ENCODE measurements at regions not wholly inside any gene's neighbourhood (a gene's known extent, or its start where the extent isn't known, plus 50 kb on each side); places are given as distances from the start of the nearest gene placed in this dataset.

DNA sequence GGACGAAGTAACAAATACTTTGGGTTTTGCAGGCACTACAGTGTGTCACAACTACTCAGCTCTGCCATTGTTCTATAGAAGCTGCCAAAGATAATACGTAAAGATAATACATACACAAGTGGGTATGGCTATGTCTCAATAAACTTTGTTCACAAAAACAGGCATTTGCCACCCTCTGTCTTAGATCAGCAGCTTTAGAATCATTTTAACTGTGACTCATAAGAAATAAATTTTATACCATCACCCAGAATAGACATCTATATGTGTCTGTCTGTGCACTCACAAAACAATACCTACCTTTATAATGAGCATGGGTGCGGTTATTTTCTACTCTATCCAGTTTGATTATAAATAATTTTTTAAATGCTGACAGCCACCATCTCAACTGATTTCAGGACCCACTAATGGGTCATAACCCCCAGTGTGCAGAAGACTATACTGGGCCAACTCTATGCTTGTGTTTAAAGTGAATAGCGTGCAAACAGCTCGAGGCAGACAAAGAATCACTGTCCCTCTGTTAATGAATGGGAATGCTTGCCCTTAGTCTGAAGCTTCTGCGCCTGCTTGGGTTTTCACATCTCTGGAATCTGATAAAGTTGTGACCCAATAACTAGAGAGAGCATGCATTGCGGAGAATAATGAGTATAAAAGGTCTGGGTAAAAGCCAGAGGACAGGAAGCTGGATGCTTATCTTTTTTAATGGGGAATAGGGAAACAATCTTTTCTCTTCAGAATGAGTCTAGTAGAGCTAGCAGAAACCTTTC is 216.2 kb downstream of the PLPP3 start:
- TF ChIP-seq POLR2A (IDR thresholded peaks at IDR 0.05; ENCODE audit: low read depth, low read length) (no peak), POLR2AphosphoS5 (IDR thresholded peaks at IDR 0.05; ENCODE audit: low read depth, low read length) (no peak), TAF1 (IDR thresholded peaks at IDR 0.05; ENCODE audit: borderline replicate concordance, low read depth, low read length) (no peak)
- FAIRE-seq, result no peak
- no peak for DNase-seq (ENCODE audit: insufficient read length)

DNA sequence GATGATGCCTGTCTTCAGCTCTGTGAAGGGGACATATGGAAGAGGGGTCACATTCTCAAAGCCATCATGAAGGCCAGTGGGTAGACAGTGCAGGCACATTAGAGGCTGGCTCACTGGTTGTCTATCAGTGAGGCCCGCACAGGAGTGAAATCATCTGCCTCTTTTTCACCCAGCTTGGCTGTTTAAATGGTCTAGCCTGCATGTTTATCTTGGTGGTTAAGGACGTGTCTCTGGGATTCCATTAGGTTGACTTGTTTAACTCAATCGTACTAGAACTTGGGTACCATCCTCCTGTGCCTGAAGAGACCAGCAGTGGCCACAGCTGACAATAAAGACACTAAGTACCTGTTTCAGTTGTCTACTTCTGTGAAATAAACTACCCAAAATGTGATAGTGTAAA is 219.3 kb downstream of the PLPP3 start:
- FAIRE-seq, result no peak
- DNase-seq (ENCODE audit: insufficient read length), result no peak
- TF ChIP-seq TAF1 (IDR thresholded peaks at IDR 0.05; ENCODE audit: borderline replicate concordance, low read depth, low read length), result no peak
- no peak for TF ChIP-seq POLR2AphosphoS5 (IDR thresholded peaks at IDR 0.05; ENCODE audit: low read depth, low read length)
- no peak for TF ChIP-seq POLR2A (IDR thresholded peaks at IDR 0.05; ENCODE audit: low read depth, low read length)

DNA sequence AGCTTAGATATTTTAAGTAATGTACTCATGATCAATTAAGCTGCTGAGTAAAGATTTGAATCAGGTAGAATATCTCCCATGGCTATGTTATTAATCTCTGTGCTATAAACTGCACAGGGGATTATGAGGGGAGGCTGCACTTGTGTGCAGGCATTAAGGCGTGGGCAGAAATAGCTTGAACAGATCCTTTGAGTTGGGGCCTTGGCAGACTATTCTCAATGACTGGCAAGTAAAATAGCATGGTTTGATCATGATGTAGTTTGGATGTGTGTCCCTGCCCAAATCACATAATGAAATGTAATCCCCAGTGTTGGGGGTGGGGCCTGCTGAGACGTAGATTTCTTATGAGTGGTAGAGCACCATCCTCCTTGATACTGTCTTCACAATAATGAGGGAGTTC is 220.3 kb downstream of the PLPP3 start:
- no peak for FAIRE-seq
- no peak for TF ChIP-seq POLR2A (IDR thresholded peaks at IDR 0.05; ENCODE audit: low read depth, low read length)
- TF ChIP-seq TAF1 (IDR thresholded peaks at IDR 0.05; ENCODE audit: borderline replicate concordance, low read depth, low read length), result no peak
- no peak for TF ChIP-seq POLR2AphosphoS5 (IDR thresholded peaks at IDR 0.05; ENCODE audit: low read depth, low read length)
- DNase-seq (ENCODE audit: insufficient read length), result no peak

DNA sequence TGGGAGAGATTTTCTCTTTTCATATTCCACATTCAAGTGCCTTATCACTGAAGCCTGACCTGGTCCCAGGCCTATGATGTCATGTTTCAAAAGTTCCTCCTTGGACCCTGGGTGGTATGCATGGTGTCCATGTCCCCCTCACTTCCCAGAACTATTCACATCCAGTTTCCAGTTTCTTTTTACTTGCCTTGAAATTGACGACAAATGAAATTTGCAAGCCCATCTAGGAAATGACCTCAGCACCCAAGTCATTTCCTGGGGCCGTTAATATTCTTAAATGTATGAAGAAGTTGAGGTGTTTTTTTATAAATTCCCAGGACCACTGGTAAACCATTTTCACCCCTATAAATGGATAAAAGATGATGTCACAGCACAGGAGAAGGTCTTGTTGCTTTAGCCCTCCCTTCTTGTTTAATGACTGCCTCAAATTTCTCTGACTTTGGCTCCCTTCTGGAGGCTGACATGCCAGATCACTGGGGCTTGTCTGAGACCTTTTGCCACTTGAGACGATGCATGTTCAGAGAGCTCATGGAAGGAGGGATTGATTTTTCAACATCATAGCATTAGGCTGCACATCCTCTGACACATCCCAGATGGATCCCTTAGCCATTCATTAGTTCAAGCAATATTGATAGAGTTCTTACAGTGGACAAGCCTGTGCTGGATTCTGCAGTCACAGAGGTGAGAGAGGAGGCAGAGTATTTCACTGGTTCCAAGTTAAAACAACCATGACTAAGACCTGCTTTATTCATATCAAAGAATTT is 221.3 kb downstream of the PLPP3 start:
- TF ChIP-seq POLR2AphosphoS5 (IDR thresholded peaks at IDR 0.05; ENCODE audit: low read depth, low read length) (no peak), TAF1 (IDR thresholded peaks at IDR 0.05; ENCODE audit: borderline replicate concordance, low read depth, low read length) (no peak), POLR2A (IDR thresholded peaks at IDR 0.05; ENCODE audit: low read depth, low read length) (no peak)
- DNase-seq (ENCODE audit: insufficient read length), result no peak
- no peak for FAIRE-seq

DNA sequence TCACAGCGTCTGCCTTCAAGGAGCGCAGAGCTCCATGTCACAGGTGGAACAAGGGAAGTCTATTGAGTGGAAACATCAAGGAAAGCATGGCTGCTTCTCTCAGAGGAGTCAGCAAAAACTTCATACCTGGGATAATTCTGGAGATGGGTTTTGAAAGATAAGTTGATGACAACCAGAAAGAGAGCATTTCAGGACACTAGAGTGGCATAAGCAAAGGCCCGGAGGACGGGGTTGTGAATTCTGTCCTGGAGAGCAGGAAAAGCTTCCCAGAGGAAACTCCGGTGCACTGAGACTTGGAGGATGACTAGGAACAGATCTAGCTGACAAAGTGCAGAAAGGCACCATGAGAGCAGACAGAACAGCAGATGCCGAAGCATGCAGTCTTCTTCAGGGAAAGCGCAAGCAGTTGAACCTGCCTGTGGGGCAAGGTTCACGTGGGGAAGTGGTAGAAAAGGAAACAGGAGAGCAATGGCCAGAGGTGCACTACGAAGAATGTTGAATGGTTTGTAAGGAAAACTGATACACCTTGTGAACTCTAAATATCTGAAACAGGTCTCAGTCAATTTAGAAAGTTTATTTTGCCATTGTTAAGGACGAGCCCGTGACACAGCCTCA is 222.9 kb downstream of the PLPP3 start:
- no peak for FAIRE-seq
- no peak for TF ChIP-seq TAF1 (IDR thresholded peaks at IDR 0.05; ENCODE audit: borderline replicate concordance, low read depth, low read length)
- TF ChIP-seq POLR2A (IDR thresholded peaks at IDR 0.05; ENCODE audit: low read depth, low read length), result no peak
- no peak for TF ChIP-seq POLR2AphosphoS5 (IDR thresholded peaks at IDR 0.05; ENCODE audit: low read depth, low read length)

DNA sequence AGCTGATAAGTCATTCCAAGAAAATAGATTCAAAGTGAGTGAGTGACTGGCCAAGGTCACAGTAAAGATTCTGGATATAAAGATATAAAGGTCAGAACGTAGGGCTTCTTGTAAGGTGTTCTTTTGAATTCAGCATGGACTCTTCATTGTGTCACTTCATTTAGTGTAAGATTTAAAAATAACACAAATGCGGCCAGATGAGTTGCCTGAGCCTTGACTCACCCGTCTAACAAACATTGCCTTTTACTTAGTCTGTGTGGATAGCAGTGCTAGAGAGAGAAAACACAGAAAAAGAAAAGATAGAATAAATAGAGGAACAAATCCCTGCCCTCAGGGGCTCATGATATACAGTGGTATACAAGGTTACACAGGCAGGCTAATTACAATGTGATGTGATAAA is 223.4 kb downstream of the PLPP3 start:
- no peak for TF ChIP-seq POLR2AphosphoS5 (IDR thresholded peaks at IDR 0.05; ENCODE audit: low read depth, low read length)
- no peak for TF ChIP-seq TAF1 (IDR thresholded peaks at IDR 0.05; ENCODE audit: borderline replicate concordance, low read depth, low read length)
- TF ChIP-seq POLR2A (IDR thresholded peaks at IDR 0.05; ENCODE audit: low read depth, low read length), result no peak
- DNase-seq (ENCODE audit: insufficient read length) (no peak), FAIRE-seq (no peak)

More for the DNA sequence above, 222.9 kb downstream of the PLPP3 start:
- no peak for DNase-seq (ENCODE audit: insufficient read length)

DNA sequence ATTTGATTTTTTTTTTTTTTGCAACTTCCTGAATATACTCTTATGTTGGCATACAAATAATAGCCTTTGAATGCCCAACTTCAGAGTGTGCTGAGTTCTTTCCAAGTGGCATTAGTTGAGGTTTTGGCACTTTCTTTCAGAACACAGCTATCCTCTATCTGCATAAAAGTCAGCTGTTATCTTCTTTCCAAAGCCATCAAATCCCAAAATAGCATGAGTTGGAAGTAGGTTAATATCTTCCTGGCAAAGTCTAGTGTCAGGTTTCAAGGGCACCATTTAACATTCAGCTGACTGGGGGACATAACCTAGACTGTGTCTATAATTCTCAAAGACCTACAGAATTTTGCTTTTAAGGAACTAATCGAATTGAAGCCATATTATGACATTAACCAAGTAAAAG is 223.9 kb downstream of the PLPP3 start:
- DNase-seq (ENCODE audit: insufficient read length), result no peak
- TF ChIP-seq TAF1 (IDR thresholded peaks at IDR 0.05; ENCODE audit: borderline replicate concordance, low read depth, low read length) (no peak), POLR2A (IDR thresholded peaks at IDR 0.05; ENCODE audit: low read depth, low read length) (no peak), POLR2AphosphoS5 (IDR thresholded peaks at IDR 0.05; ENCODE audit: low read depth, low read length) (no peak)
- no peak for FAIRE-seq

DNA sequence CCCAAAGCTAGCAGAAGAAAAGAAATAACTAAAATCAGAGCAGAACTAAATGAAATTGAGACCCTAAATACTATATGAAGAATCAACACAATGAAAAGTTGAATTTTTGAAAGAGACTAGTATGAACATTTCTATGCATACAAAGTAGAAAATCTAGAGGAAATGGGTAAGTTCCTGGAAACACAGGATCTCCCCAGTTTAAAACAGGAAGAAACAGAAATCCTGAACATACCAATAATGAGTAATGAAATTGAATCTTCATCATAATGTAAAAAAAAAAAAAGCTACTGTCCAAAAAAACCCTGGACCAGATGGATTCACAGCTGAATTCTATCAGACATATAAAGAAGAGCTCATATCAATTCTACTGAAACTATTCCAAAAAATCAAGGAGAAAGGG is 233.5 kb downstream of the PLPP3 start:
- DNase-seq (ENCODE audit: insufficient read length) (no peak), FAIRE-seq (no peak)
- TF ChIP-seq POLR2A (IDR thresholded peaks at IDR 0.05; ENCODE audit: low read depth, low read length) (no peak), TAF1 (IDR thresholded peaks at IDR 0.05; ENCODE audit: borderline replicate concordance, low read depth, low read length) (no peak), POLR2AphosphoS5 (IDR thresholded peaks at IDR 0.05; ENCODE audit: low read depth, low read length) (no peak)

DNA sequence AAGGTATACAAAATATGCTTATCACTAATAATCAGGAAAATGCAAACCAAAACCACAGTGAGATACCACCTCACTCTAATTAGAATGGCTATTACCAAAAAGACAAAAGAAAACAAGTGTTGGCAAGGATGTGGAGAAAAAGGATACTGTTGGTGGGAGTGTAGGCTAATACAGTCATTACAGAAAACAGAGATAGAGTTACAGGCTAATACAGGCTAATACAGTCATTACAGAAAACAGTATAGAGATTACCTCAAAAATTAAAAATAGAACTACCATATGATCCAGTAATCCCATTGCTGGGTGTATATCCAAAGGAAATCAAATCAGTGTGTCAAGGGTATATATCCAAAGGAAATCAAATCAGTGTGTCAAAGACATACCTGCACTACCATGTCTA is 238.4 kb downstream of the PLPP3 start:
- DNase-seq (ENCODE audit: insufficient read length) (no peak), FAIRE-seq (no peak)
- TF ChIP-seq POLR2AphosphoS5 (IDR thresholded peaks at IDR 0.05; ENCODE audit: low read depth, low read length), result no peak
- no peak for TF ChIP-seq POLR2A (IDR thresholded peaks at IDR 0.05; ENCODE audit: low read depth, low read length)
- TF ChIP-seq TAF1 (IDR thresholded peaks at IDR 0.05; ENCODE audit: borderline replicate concordance, low read depth, low read length), result no peak

DNA sequence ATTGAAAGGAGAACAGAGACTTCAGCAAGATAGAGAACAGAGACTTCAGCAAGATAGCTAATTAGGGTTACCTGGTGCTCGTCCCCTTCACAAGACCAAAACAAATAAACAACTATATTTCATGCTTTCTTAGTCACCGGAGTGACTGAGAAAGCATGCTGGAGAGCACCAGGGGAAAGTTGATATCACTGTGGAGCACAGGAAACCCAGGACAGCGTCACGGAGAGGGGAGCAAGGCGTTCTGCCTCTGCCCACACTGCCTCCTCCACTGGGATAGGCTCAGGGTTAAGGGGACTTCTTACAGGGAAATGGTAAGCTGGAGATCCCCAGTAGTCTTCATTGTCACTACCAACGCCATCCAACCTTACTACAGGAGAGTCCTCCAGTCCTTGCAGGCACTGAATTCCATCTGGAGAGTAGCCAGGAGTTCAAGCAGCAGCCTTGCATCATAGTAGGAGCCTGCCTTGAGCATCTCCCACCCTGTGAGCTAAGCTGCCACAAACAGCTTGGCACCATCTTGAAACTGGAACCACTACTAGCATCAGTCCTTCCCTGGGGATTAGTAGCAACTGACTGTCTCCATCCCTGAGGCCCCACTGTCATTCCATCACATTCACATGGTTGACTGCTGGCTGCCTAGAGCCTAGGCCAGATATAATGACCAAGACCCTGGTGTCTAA is 239.4 kb downstream of the PLPP3 start:
- DNase-seq (ENCODE audit: insufficient read length) (no peak), FAIRE-seq (no peak)
- TF ChIP-seq POLR2A (IDR thresholded peaks at IDR 0.05; ENCODE audit: low read depth, low read length) (no peak), TAF1 (IDR thresholded peaks at IDR 0.05; ENCODE audit: borderline replicate concordance, low read depth, low read length) (no peak), POLR2AphosphoS5 (IDR thresholded peaks at IDR 0.05; ENCODE audit: low read depth, low read length) (no peak)

DNA sequence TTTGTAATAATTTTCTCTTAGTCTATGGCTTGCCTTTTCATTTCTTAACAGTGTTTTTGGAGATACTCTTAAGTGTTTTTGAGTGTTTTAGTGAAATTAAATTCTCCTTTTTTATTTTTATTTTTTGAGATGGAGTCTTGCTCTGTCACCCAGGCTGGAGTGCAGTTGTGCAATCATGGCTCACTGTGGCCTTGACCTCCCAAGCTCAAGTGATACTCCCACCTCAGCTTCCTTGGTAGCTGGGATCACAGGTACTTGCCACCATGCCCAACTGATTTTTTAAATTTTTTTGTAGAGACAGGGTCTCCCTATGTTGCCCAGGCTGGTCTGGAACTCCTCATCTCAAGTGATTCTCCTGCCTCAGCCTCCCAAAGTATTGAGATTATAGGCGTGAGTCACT is 240.3 kb downstream of the PLPP3 start:
- FAIRE-seq (no peak), DNase-seq (ENCODE audit: insufficient read length) (no peak)
- TF ChIP-seq TAF1 (IDR thresholded peaks at IDR 0.05; ENCODE audit: borderline replicate concordance, low read depth, low read length) (no peak), POLR2A (IDR thresholded peaks at IDR 0.05; ENCODE audit: low read depth, low read length) (no peak), POLR2AphosphoS5 (IDR thresholded peaks at IDR 0.05; ENCODE audit: low read depth, low read length) (no peak)
